GM12892 (cell line): ENCODE measurements at regions not wholly inside any gene's neighbourhood (a gene's known extent, or its start where the extent isn't known, plus 50 kb on each side); places are given as distances from the start of the nearest gene placed in this dataset.

Source experiments
- POLR2A ChIP-seq: IDR thresholded peaks from 2 replicates; pipeline ENCODE4 v1.6.1; 2011; ENCODE audit warnings: low read depth, low read length, control low read depth
- TAF1 ChIP-seq: IDR thresholded peaks from 2 replicates; pipeline ENCODE4 v1.6.1; 2011; ENCODE audit warnings: low read depth, mild to moderate bottlenecking, control low read depth, low read length, borderline replicate concordance

DNA sequence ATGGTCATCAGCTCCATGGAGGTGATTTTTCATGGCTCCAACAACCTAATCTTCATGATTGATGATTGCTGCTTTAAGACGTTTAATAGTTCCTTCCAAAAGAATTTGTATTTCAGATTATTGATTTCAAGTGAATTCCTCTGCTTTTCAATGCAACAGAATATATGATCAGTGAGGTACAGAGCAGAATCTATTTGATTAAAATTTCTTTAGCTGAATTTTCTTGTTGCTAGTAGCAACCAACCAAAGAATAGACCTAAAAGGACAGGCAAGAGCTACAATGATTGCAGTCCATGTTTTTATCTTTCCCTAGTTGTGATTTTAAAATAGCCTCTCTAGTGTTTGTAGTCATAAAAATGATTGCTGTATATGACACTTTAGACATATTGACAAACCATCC lies 76.8 kb upstream of the SCEL start:
- TF ChIP-seq POLR2A: no peak
- no peak for TF ChIP-seq TAF1
